GM10266 (cell line): ENCODE measurements at regions not wholly inside any gene's neighbourhood (a gene's known extent, or its start where the extent isn't known, plus 50 kb on each side); places are given as distances from the start of the nearest gene placed in this dataset.

Experiments used
- DNase-seq: peaks from one replicate; pipeline ENCODE4 v3.0.0; 2012; ENCODE audit errors: extremely low spot score
- CTCF ChIP-seq: IDR thresholded peaks from 2 replicates; pipeline ENCODE4 v1.5.1; 2012; ENCODE audit warnings: mild to moderate bottlenecking, low read depth; ENCODE audit not compliant: control insufficient read depth, insufficient read depth; ENCODE audit errors: missing control alignments

GRCh38 chr14:98982986-98983385, 289.0 kb downstream of the BCL11B start:
- no peak for TF ChIP-seq CTCF

GRCh38 chr14:98984027-98984718, 287.8 kb downstream of the BCL11B start:
- DNase-seq: no peak

More at GRCh38 chr14:98982986-98983385, 289.0 kb downstream of the BCL11B start:
- no peak for DNase-seq

GRCh38 chr14:98984719-98985041, 287.3 kb downstream of the BCL11B start:
- TF ChIP-seq CTCF: no peak
- no peak for DNase-seq

More at GRCh38 chr14:98984027-98984718, 287.8 kb downstream of the BCL11B start:
- no peak for TF ChIP-seq CTCF

GRCh38 chr14:98993818-98994217, 278.2 kb downstream of the BCL11B start:
- no peak for DNase-seq
- TF ChIP-seq CTCF: no peak

GRCh38 chr14:98994561-98994960, 277.4 kb downstream of the BCL11B start:
- DNase-seq: no peak
- no peak for TF ChIP-seq CTCF

- no peak for DNase-seq
- no peak for TF ChIP-seq CTCF
These were observed 274.3 kb downstream of the BCL11B start for GRCh38 chr14:98997526-98998205.

- TF ChIP-seq CTCF: no peak
- no peak for DNase-seq
These were observed 272.7 kb downstream of the BCL11B start for GRCh38 chr14:98999345-98999744.
